Lower lobe of right lung (tissue), 2 donors: ENCODE measurements at regions not wholly inside any gene's neighbourhood (a gene's known extent, or its start where the extent isn't known, plus 50 kb on each side); places are given as distances from the start of the nearest gene placed in this dataset.

ENCODE experiments used
- ATAC-seq, 2 donors: fragments of 200-7000 bp; cut with Tn5 transposase; one replicate each; pipeline ENCODE4 v1.9.1; 2020 to 2022; ENCODE audit warnings: mild to moderate bottlenecking in 2 of 2, moderate library complexity in 2 of 2
- DNase-seq: peaks from one replicate; pipeline ENCODE4 v3.0.0-alpha.2; 2020
- H3K27ac ChIP-seq: fragments of 200-600 bp; one replicate; pipeline ENCODE4 v1.8.0; 2022
- H3K27me3 ChIP-seq: fragments of 200-600 bp; one replicate; pipeline ENCODE4 v1.8.0; 2022; ENCODE audit warnings: low read depth
- H3K36me3 ChIP-seq: fragments of 200-600 bp; one replicate; pipeline ENCODE4 v1.8.0; 2022; ENCODE audit warnings: mild to moderate bottlenecking
- H3K4me1 ChIP-seq: fragments of 200-600 bp; one replicate; pipeline ENCODE4 v1.8.0; 2022
- H3K4me3 ChIP-seq: fragments of 200-600 bp; one replicate; pipeline ENCODE4 v1.8.0; 2022; ENCODE audit warnings: mild to moderate bottlenecking
- H3K9me3 ChIP-seq: fragments of 200-600 bp; one replicate; pipeline ENCODE4 v1.8.0; 2022
- intact Hi-C: fragments of 100-400 bp; cut with DNase I; formaldehyde crosslinking; loops from one replicate; pipeline ENCODE4 v1.11.0; 2022
- TF ChIP-seq, protein P1 (sequence below): fragments of 200-600 bp; IDR thresholded peaks from one replicate; pipeline ENCODE4 v1.8.0; 2022; ENCODE audit warnings: antibody characterized with exemption, mild to moderate bottlenecking
- donor health status: DM: no; HTN: yes; CAD: no; lungs with severe emphysema.

DNA sequence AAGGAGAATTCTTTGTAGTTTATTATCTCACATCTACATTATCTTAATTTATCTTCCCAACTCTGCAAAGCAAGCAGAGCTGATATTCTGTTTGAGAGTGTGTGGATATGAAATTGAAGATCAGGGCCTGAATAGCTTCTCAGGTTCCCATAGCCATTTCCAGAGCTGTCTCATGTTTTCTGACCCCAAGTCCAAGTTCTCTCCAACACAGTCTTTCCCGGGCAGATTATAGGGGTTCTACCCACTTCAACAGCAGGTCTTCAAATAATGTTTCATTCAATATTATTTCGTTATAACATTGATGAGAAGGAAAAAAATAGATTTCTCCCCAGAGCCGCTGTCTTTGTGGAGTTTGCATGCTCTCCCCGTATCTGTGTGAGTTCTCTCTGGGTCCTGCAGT, 234.9 kb downstream of the ENC1 start:
- H3K4me3 ChIP-seq: no peak overlapping the region
- H3K4me1 ChIP-seq: peaks cover 3% of the 10 kb centered on the region
- H3K36me3 ChIP-seq: no peaks in the 10 kb centered on the region
- no peak overlapping the region for H3K27ac ChIP-seq
- ATAC-seq: no peak
- no peak for DNase-seq
- no peaks in the 10 kb centered on the region for H3K27me3 ChIP-seq
- H3K9me3 ChIP-seq: no peaks in the 10 kb centered on the region
- TF ChIP-seq, protein P1, sequence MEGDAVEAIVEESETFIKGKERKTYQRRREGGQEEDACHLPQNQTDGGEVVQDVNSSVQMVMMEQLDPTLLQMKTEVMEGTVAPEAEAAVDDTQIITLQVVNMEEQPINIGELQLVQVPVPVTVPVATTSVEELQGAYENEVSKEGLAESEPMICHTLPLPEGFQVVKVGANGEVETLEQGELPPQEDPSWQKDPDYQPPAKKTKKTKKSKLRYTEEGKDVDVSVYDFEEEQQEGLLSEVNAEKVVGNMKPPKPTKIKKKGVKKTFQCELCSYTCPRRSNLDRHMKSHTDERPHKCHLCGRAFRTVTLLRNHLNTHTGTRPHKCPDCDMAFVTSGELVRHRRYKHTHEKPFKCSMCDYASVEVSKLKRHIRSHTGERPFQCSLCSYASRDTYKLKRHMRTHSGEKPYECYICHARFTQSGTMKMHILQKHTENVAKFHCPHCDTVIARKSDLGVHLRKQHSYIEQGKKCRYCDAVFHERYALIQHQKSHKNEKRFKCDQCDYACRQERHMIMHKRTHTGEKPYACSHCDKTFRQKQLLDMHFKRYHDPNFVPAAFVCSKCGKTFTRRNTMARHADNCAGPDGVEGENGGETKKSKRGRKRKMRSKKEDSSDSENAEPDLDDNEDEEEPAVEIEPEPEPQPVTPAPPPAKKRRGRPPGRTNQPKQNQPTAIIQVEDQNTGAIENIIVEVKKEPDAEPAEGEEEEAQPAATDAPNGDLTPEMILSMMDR: no peak
- intact Hi-C loops: no loop called here

DNA sequence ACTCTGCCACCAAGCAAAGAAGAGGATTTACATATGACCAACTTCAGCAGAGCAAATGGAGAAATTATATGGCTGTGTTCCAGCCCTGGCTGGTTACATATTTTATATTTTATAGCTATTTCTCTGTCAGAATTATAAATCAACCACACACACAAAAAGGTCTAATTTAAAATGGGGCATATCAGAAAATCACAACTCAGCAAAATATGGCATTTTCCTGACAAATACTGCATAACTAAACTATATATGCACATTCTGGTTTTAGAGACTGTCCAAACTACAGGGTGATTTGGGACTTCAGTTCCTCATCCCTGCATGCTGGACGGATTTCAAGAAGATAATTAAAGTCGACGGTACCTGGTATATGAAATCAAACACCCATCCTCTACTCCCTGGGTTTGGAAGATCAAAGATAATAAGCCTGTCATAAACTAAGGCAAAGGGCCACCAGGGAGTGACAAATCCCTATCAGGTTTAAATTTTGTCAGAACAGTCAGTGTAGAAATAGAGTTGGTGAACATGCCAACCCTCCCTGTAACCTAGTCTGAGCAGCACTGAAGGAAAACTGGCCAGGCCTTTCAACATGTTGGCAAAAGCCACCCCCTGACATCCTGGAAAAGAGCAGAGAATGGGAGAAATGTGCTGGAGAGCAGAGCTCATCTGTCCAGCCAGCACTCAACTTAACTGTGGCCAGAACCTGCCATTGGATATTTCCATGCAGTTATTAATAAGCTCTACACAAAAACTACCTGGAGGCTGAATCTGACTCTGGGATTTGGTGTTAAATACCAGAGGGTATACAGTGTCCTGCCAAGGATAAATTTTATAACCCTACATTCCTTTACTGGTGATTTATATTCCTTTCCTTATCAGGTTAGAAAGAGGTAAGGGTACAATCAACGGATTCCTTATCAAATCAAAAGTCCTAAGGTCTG, 235.7 kb downstream of the ENC1 start:
- ATAC-seq: no peak
- no peak overlapping the region for H3K4me3 ChIP-seq
- H3K27me3 ChIP-seq: no peaks in the 10 kb centered on the region
- peaks cover 9% of the 10 kb centered on the region for H3K4me1 ChIP-seq
- TF ChIP-seq, protein P1: no peak
- H3K27ac ChIP-seq: no peak overlapping the region
- no peaks in the 10 kb centered on the region for H3K36me3 ChIP-seq
- H3K9me3 ChIP-seq: no peaks in the 10 kb centered on the region
- intact Hi-C loops: no loop called here
- DNase-seq: no peak

DNA sequence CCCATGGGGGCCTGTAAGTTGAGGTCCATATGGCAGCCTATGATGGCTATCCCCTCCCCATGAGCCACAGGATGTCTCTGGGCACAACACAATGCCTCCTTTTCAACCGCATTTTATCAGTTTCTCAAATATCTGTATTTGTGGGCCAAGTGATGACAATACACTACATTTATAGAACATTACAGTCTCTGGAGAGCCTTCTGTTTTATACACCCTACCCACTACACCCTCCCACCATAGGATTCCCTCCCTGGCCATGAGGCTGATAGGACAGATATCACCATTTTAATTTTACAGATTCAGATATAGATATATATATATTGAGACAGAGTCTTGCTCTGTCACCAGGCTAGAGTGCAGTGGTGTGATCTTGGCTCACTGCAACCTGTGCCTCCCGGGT, 236.8 kb downstream of the ENC1 start:
- intact Hi-C loops: no loop called here
- no peak overlapping the region for H3K4me3 ChIP-seq
- no peaks in the 10 kb centered on the region for H3K27me3 ChIP-seq
- H3K4me1 ChIP-seq: peaks cover 9% of the 10 kb centered on the region
- H3K9me3 ChIP-seq: no peaks in the 10 kb centered on the region
- no peaks in the 10 kb centered on the region for H3K36me3 ChIP-seq
- TF ChIP-seq, protein P1: no peak
- H3K27ac ChIP-seq: no peak overlapping the region
- DNase-seq: no peak
- ATAC-seq: no peak

DNA sequence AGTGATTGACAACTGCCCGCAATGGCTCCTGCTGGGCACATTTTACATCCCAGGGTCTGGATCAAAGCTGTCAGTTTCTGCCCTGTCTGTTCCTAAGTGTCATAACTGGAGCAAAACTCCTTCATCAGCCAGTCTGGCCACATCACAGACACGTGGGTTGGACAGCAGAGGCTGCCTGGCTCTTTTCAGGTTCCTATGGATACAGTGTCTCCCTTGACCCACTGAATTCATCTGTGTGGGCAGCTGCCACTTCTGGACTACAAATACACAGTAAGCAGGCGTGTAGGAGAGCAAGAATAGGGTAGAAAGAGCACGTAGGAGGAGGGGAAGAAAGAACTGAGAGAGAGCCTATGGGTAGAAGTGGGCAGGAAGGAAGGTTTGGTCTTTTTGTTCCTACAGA, 238.0 kb downstream of the ENC1 start:
- H3K9me3 ChIP-seq: no peaks in the 10 kb centered on the region
- H3K36me3 ChIP-seq: no peaks in the 10 kb centered on the region

DNA sequence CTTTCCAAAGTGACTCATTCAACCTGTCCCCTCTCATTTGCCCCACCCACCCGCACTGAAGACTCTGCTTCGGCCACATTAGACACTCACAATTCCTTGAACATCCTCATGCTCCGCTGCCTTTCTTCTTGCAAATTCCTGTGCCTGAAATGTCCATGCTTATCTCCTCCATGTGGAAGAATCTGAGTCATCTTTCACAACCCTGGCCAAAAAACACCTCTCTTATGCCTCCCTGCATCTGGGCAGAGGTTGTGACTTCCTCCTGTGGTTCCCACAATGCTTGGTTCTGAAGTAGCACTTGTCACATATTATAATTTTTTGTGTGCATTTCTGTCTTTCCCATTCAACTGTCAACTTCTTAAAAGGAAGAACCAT, 238.6 kb downstream of the ENC1 start:
- Histone ChIP-seq H3K4me1 (peaks cover 9% of the 10 kb centered on the region), H3K27ac (no peak overlapping the region), H3K36me3 (no peaks in the 10 kb centered on the region), H3K4me3 (no peak overlapping the region), H3K27me3 (no peaks in the 10 kb centered on the region), H3K9me3 (no peaks in the 10 kb centered on the region)
- intact Hi-C loops: no loop called here
- no peak for ATAC-seq
- no peak for DNase-seq
- TF ChIP-seq, protein P1: no peak

More for the DNA sequence above, 238.0 kb downstream of the ENC1 start:
- Histone ChIP-seq H3K27me3 (no peaks in the 10 kb centered on the region), H3K4me1 (peaks cover 9% of the 10 kb centered on the region), H3K4me3 (no peak overlapping the region), H3K27ac (no peak overlapping the region)
- TF ChIP-seq, protein P1: no peak
- DNase-seq (peak; percentile 66), ATAC-seq (peak; percentile 66 to 80)
- intact Hi-C loops: no loop called here
